GM19467 (cell line): ENCODE measurements at regions not wholly inside any gene's neighbourhood (a gene's known extent, or its start where the extent isn't known, plus 50 kb on each side); places are given as distances from the start of the nearest gene placed in this dataset.
A peak's percentile ranks its signal among the peaks of the same experiment; 100 is the strongest.

Source experiments
- ATAC-seq: cut with Tn5 transposase; IDR thresholded peaks from one replicate; pipeline ENCODE4 v1.9.1; 2021; ENCODE audit warnings: mild to moderate bottlenecking, moderate library complexity; ENCODE audit not compliant: unreplicated experiment

- no peak for ATAC-seq
These were observed 55.7 kb upstream of the OR5AN1 start for GRCh38 chr11:59302991-59303390.

GRCh38 chr11:59295435-59295834 is 63.3 kb upstream of the OR5AN1 start:
- no peak for ATAC-seq

- ATAC-seq = no peak
These were observed 66.1 kb upstream of the OR5AN1 start for GRCh38 chr11:59292611-59293010.

GRCh38 chr11:59291228-59291627 is 67.5 kb upstream of the OR5AN1 start:
- no peak for ATAC-seq

- no peak for ATAC-seq
These were observed 69.1 kb upstream of the OR5AN1 start for GRCh38 chr11:59289356-59290181.

GRCh38 chr11:59285716-59286260 is 72.9 kb upstream of the OR5AN1 start:
- ATAC-seq = no peak

- peak; percentile 20 for ATAC-seq
These were observed 72.0 kb upstream of the MPEG1 start for GRCh38 chr11:59284773-59285129.

- peak; percentile 65 for ATAC-seq
These were observed 71.4 kb upstream of the MPEG1 start for GRCh38 chr11:59283825-59284772.

GRCh38 chr11:59283311-59283710 is 70.6 kb upstream of the MPEG1 start:
- ATAC-seq = no peak

- no peak for ATAC-seq
These were observed 68.5 kb upstream of the MPEG1 start for GRCh38 chr11:59281177-59281576.

- ATAC-seq = peak; percentile 91
These were observed 60.7 kb upstream of the MPEG1 start for GRCh38 chr11:59273373-59273841.

- ATAC-seq = peak; percentile 7
These were observed 60.1 kb upstream of the MPEG1 start for GRCh38 chr11:59272771-59273372.

- no peak for ATAC-seq
These were observed 59.1 kb upstream of the MPEG1 start for GRCh38 chr11:59271811-59272327.

- ATAC-seq = no peak
These were observed 58.6 kb upstream of the MPEG1 start for GRCh38 chr11:59271247-59271755.

- ATAC-seq = no peak
These were observed 55.2 kb upstream of the MPEG1 start for GRCh38 chr11:59267736-59268475.

- ATAC-seq = peak; percentile 71
These were observed 54.5 kb upstream of the MPEG1 start for GRCh38 chr11:59267196-59267595.

GRCh38 chr11:59266491-59266890 is 53.8 kb upstream of the MPEG1 start:
- no peak for ATAC-seq

GRCh38 chr11:59265735-59266134 is 53.0 kb upstream of the MPEG1 start:
- no peak for ATAC-seq

- ATAC-seq = no peak
These were observed 52.0 kb upstream of the MPEG1 start for GRCh38 chr11:59264736-59265135.
